PFSK-1 (cell line): ENCODE measurements at regions not wholly inside any gene's neighbourhood (a gene's known extent, or its start where the extent isn't known, plus 50 kb on each side); places are given as distances from the start of the nearest gene placed in this dataset.

Experiments
- POLR2AphosphoS5 ChIP-seq: IDR thresholded peaks from 2 replicates; pipeline ENCODE4 v1.6.1; 2012; ENCODE audit warnings: low read depth, mild to moderate bottlenecking, control low read depth, low read length, moderate library complexity
- TF ChIP-seq, protein P1 (sequence below), 2 experiments: IDR thresholded peaks; 2 replicates each; pipeline versions ENCODE4 v1.6.1 to v1.8.0; 2011 to 2012; ENCODE audit warnings: low read depth in 2 of 2, low read length in 2 of 2, control low read depth in 1 of 2, inconsistent platforms in 1 of 2, mild to moderate bottlenecking in 1 of 2, moderate library complexity in 1 of 2; ENCODE audit not compliant: insufficient read depth in 1 of 2

DNA sequence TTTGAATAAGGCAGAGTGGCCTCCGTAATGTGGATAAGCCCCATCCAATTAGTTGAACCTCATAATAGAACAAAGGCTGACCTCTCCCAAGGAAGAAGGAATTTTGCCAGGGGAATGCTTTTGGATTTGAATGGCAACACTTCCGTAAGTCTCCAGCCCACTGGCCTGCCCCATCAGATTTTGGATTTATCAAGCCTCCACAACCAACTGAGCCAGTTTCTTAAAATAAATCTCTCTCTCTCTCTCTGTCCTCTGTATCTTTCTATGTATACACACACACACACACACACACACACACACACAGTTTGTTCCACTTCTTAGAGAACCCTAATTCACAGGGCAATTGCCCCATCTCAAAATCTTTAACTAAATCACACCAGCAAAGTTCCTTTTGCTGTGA, 100.9 kb upstream of the CAV2 start:
- TF ChIP-seq POLR2AphosphoS5, result no peak
- TF ChIP-seq, protein P1, sequence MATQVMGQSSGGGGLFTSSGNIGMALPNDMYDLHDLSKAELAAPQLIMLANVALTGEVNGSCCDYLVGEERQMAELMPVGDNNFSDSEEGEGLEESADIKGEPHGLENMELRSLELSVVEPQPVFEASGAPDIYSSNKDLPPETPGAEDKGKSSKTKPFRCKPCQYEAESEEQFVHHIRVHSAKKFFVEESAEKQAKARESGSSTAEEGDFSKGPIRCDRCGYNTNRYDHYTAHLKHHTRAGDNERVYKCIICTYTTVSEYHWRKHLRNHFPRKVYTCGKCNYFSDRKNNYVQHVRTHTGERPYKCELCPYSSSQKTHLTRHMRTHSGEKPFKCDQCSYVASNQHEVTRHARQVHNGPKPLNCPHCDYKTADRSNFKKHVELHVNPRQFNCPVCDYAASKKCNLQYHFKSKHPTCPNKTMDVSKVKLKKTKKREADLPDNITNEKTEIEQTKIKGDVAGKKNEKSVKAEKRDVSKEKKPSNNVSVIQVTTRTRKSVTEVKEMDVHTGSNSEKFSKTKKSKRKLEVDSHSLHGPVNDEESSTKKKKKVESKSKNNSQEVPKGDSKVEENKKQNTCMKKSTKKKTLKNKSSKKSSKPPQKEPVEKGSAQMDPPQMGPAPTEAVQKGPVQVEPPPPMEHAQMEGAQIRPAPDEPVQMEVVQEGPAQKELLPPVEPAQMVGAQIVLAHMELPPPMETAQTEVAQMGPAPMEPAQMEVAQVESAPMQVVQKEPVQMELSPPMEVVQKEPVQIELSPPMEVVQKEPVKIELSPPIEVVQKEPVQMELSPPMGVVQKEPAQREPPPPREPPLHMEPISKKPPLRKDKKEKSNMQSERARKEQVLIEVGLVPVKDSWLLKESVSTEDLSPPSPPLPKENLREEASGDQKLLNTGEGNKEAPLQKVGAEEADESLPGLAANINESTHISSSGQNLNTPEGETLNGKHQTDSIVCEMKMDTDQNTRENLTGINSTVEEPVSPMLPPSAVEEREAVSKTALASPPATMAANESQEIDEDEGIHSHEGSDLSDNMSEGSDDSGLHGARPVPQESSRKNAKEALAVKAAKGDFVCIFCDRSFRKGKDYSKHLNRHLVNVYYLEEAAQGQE (IDR thresholded peaks at IDR 0.05; ENCODE audit: insufficient read depth in 1 of 2, low read depth in 2 of 2, low read length in 2 of 2), result no peak
